ENCODE measurements at regions not wholly inside any gene's neighbourhood (a gene's known extent, or its start where the extent isn't known, plus 50 kb on each side); places are given as distances from the start of the nearest gene placed in this dataset.

DNA sequence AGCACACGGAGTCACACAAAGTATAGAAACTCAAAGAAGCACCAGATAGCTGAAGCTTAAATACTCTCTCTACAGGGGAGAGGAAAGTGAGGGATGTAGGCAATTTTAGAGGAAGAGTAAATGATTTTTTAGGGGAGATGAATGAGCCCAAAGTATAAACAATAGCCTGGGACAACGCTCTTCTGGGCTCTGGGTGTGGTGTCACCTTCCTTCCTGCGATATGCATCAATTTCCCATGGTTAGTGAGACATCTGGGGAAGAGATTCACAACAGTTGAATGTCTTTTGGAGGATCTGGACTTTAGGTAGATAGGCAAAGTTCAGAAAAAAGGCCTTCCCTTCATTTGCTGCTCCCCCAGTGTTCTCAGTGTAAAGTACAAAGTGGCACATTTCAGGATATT lies 125.2 kb downstream of the EFHB start:
- no peak overlapping the region for H4K8ac ChIP-seq (ENCODE audit: low read depth, low read length)
- no peak overlapping the region for H2AK5ac ChIP-seq (ENCODE audit: low read length)
- DNase-seq: peak; percentile 26
- no peak overlapping the region for H3K56ac ChIP-seq (ENCODE audit: low read length)
- no peak overlapping the region for H2BK120ac ChIP-seq (ENCODE audit: low read depth, low read length)
- H3K27me3 ChIP-seq (ENCODE audit: insufficient read depth, low read length, poor library complexity): no peaks in the 10 kb centered on the region
- WGBS (ENCODE audit: extremely low coverage, insufficient coverage, low lambda C conversion rate): no CpG with 5 or more reads among the region's 3 CpGs
- no peaks in the 10 kb centered on the region for H3K79me2 ChIP-seq (ENCODE audit: control insufficient read depth, insufficient read depth, low read length)
- H3K36me3 ChIP-seq (ENCODE audit: control insufficient read depth, insufficient read depth, low read length): no peaks in the 10 kb centered on the region
- no peak overlapping the region for H3K27ac ChIP-seq (ENCODE audit: low read depth, low read length)
- no peak overlapping the region for H4K5ac ChIP-seq (ENCODE audit: low read length)
- H2BK5ac ChIP-seq (ENCODE audit: low read length): no peak overlapping the region
- no peak overlapping the region for H3K4me3 ChIP-seq (ENCODE audit: low read length)
- H3K79me1 ChIP-seq (ENCODE audit: low read length): no peaks in the 10 kb centered on the region
- H2BK15ac ChIP-seq (replicated peaks; ENCODE audit: low read depth): no peak overlapping the region
- no peak overlapping the region for H3K18ac ChIP-seq (ENCODE audit: low read length)
- H3K9ac ChIP-seq (ENCODE audit: low read length): no peak overlapping the region
- no peak overlapping the region for H3K23ac ChIP-seq (ENCODE audit: low read length)
- no peaks in the 10 kb centered on the region for H3K4me1 ChIP-seq (ENCODE audit: control insufficient read depth, low read depth, low read length)
- no peak overlapping the region for H3K4ac ChIP-seq (ENCODE audit: low read depth, low read length)
- no peak overlapping the region for H3K4me2 ChIP-seq (ENCODE audit: low read length)

GRCh38 chr3:19799887-19800286 lies 134.1 kb downstream of the EFHB start:
- no peaks in the 10 kb centered on the region for H3K79me2 ChIP-seq (ENCODE audit: control insufficient read depth, insufficient read depth, low read length)
- no peak overlapping the region for H2BK120ac ChIP-seq (ENCODE audit: low read depth, low read length)
- H2AK5ac ChIP-seq (ENCODE audit: low read length): no peak overlapping the region
- no peak for DNase-seq
- H3K56ac ChIP-seq (ENCODE audit: low read length): no peak overlapping the region
- H3K27ac ChIP-seq (ENCODE audit: low read depth, low read length): no peak overlapping the region
- H2BK15ac ChIP-seq (replicated peaks; ENCODE audit: low read depth): no peak overlapping the region
- no peak overlapping the region for H3K4me3 ChIP-seq (ENCODE audit: low read length)
- H2BK5ac ChIP-seq (ENCODE audit: low read length): no peak overlapping the region
- H3K4ac ChIP-seq (ENCODE audit: low read depth, low read length): no peak overlapping the region
- H3K36me3 ChIP-seq (ENCODE audit: control insufficient read depth, insufficient read depth, low read length): no peaks in the 10 kb centered on the region
- H3K27me3 ChIP-seq (ENCODE audit: insufficient read depth, low read length, poor library complexity): no peaks in the 10 kb centered on the region
- H3K23ac ChIP-seq (ENCODE audit: low read length): no peak overlapping the region
- no peaks in the 10 kb centered on the region for H3K79me1 ChIP-seq (ENCODE audit: low read length)
- no peak overlapping the region for H3K4me2 ChIP-seq (ENCODE audit: low read length)
- no peak overlapping the region for H3K9ac ChIP-seq (ENCODE audit: low read length)
- H4K5ac ChIP-seq (ENCODE audit: low read length): no peak overlapping the region
- no peak overlapping the region for H3K18ac ChIP-seq (ENCODE audit: low read length)
- no peak overlapping the region for H4K8ac ChIP-seq (ENCODE audit: low read depth, low read length)
- H3K4me1 ChIP-seq (ENCODE audit: control insufficient read depth, low read depth, low read length): no peaks in the 10 kb centered on the region

DNA sequence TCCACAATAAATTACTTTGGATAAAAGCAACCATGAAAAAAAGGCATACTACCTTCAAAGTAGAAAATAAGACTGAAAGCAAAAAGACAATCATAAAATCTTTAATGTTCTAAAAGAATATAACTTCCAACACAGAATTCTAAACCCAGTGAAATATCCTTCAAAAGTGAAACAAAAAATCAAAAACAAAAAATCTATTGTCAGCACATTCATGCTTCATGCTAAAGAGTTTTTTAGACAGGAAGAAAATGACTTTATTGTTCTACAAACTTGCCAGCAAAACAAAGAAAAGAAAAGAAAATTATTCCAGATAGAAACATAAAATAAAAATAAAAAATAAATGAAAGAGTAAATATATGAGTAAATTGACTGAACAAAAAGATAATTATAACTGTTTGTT lies 134.9 kb downstream of the EFHB start:
- no peak overlapping the region for H4K8ac ChIP-seq (ENCODE audit: low read depth, low read length)
- H3K4me2 ChIP-seq (ENCODE audit: low read length): no peak overlapping the region
- no peak for DNase-seq
- H2BK5ac ChIP-seq (ENCODE audit: low read length): no peak overlapping the region
- no peak overlapping the region for H3K27ac ChIP-seq (ENCODE audit: low read depth, low read length)
- H3K18ac ChIP-seq (ENCODE audit: low read length): no peak overlapping the region
- H2BK120ac ChIP-seq (ENCODE audit: low read depth, low read length): no peak overlapping the region
- H3K4me3 ChIP-seq (ENCODE audit: low read length): no peak overlapping the region
- H2AK5ac ChIP-seq (ENCODE audit: low read length): no peak overlapping the region
- no peaks in the 10 kb centered on the region for H3K4me1 ChIP-seq (ENCODE audit: control insufficient read depth, low read depth, low read length)
- no peak overlapping the region for H2BK15ac ChIP-seq (replicated peaks; ENCODE audit: low read depth)
- no peak overlapping the region for H3K9ac ChIP-seq (ENCODE audit: low read length)
- no peaks in the 10 kb centered on the region for H3K36me3 ChIP-seq (ENCODE audit: control insufficient read depth, insufficient read depth, low read length)
- no peak overlapping the region for H4K5ac ChIP-seq (ENCODE audit: low read length)
- H3K79me2 ChIP-seq (ENCODE audit: control insufficient read depth, insufficient read depth, low read length): no peaks in the 10 kb centered on the region
- no peak overlapping the region for H3K23ac ChIP-seq (ENCODE audit: low read length)
- H3K79me1 ChIP-seq (ENCODE audit: low read length): no peaks in the 10 kb centered on the region
- no peak overlapping the region for H3K4ac ChIP-seq (ENCODE audit: low read depth, low read length)
- H3K27me3 ChIP-seq (ENCODE audit: insufficient read depth, low read length, poor library complexity): no peaks in the 10 kb centered on the region
- H3K56ac ChIP-seq (ENCODE audit: low read length): no peak overlapping the region

DNA sequence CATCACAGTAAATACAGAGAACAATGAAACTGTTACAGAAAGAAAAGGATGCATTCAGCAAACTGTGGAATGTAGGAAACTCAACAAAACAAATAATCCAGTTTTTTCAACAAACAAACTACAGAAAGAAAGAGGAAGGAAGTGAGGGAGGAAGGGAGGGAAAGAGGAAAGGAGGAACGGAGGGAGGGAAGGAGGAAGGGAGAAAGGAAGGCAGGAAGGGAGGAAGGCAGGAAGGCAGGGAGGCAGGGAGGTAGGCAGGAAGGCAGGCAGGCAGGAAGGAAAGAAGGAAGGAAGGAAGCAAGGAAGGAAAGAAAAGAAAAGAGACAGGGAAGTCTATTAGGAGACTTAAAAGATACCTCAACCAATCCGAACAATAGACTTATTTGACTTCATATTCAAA lies 135.7 kb downstream of the EFHB start:
- H3K4me2 ChIP-seq (ENCODE audit: low read length): no peak overlapping the region
- H3K4me3 ChIP-seq (ENCODE audit: low read length): no peak overlapping the region
- H4K8ac ChIP-seq (ENCODE audit: low read depth, low read length): no peak overlapping the region
- no peak for DNase-seq
- H2BK15ac ChIP-seq (replicated peaks; ENCODE audit: low read depth): no peak overlapping the region
- no peak overlapping the region for H3K18ac ChIP-seq (ENCODE audit: low read length)
- H2BK120ac ChIP-seq (ENCODE audit: low read depth, low read length): no peak overlapping the region
- no peak overlapping the region for H3K27ac ChIP-seq (ENCODE audit: low read depth, low read length)
- H2AK5ac ChIP-seq (ENCODE audit: low read length): no peak overlapping the region
- no peaks in the 10 kb centered on the region for H3K79me1 ChIP-seq (ENCODE audit: low read length)
- H4K5ac ChIP-seq (ENCODE audit: low read length): no peak overlapping the region
- H2BK5ac ChIP-seq (ENCODE audit: low read length): no peak overlapping the region
- H3K9ac ChIP-seq (ENCODE audit: low read length): no peak overlapping the region
- no peaks in the 10 kb centered on the region for H3K79me2 ChIP-seq (ENCODE audit: control insufficient read depth, insufficient read depth, low read length)
- WGBS (ENCODE audit: extremely low coverage, insufficient coverage, low lambda C conversion rate): no CpG with 5 or more reads among the region's 2 CpGs
- H3K4me1 ChIP-seq (ENCODE audit: control insufficient read depth, low read depth, low read length): no peaks in the 10 kb centered on the region
- H3K36me3 ChIP-seq (ENCODE audit: control insufficient read depth, insufficient read depth, low read length): no peaks in the 10 kb centered on the region
- no peaks in the 10 kb centered on the region for H3K27me3 ChIP-seq (ENCODE audit: insufficient read depth, low read length, poor library complexity)
- H3K4ac ChIP-seq (ENCODE audit: low read depth, low read length): no peak overlapping the region
- H3K56ac ChIP-seq (ENCODE audit: low read length): no peak overlapping the region
- H3K23ac ChIP-seq (ENCODE audit: low read length): no peak overlapping the region

- no peaks in the 10 kb centered on the region for H3K79me2 ChIP-seq (ENCODE audit: control insufficient read depth, insufficient read depth, low read length)
- H2BK120ac ChIP-seq (ENCODE audit: low read depth, low read length): no peak overlapping the region
- H3K4me3 ChIP-seq (ENCODE audit: low read length): no peak overlapping the region
- H3K27ac ChIP-seq (ENCODE audit: low read depth, low read length): no peak overlapping the region
- H3K27me3 ChIP-seq (ENCODE audit: insufficient read depth, low read length, poor library complexity): no peaks in the 10 kb centered on the region
- H3K4ac ChIP-seq (ENCODE audit: low read depth, low read length): no peak overlapping the region
- no peak overlapping the region for H3K56ac ChIP-seq (ENCODE audit: low read length)
- H3K36me3 ChIP-seq (ENCODE audit: control insufficient read depth, insufficient read depth, low read length): no peaks in the 10 kb centered on the region
- no peak overlapping the region for H3K9ac ChIP-seq (ENCODE audit: low read length)
- H3K4me1 ChIP-seq (ENCODE audit: control insufficient read depth, low read depth, low read length): no peaks in the 10 kb centered on the region
- H4K8ac ChIP-seq (ENCODE audit: low read depth, low read length): no peak overlapping the region
- no CpG with 5 or more reads among the region's 4 CpGs for WGBS (ENCODE audit: extremely low coverage, insufficient coverage, low lambda C conversion rate)
- H2BK15ac ChIP-seq (replicated peaks; ENCODE audit: low read depth): no peak overlapping the region
- DNase-seq: no peak
- no peak overlapping the region for H2BK5ac ChIP-seq (ENCODE audit: low read length)
- H3K79me1 ChIP-seq (ENCODE audit: low read length): no peaks in the 10 kb centered on the region
- H2AK5ac ChIP-seq (ENCODE audit: low read length): no peak overlapping the region
- no peak overlapping the region for H3K18ac ChIP-seq (ENCODE audit: low read length)
- no peak overlapping the region for H3K23ac ChIP-seq (ENCODE audit: low read length)
- H4K5ac ChIP-seq (ENCODE audit: low read length): no peak overlapping the region
- no peak overlapping the region for H3K4me2 ChIP-seq (ENCODE audit: low read length)
Measured at GRCh38 chr3:19792388-19792787, 141.6 kb downstream of the EFHB start.

- Histone ChIP-seq H3K36me3 (ENCODE audit: control insufficient read depth, insufficient read depth, low read length) (no peaks in the 10 kb centered on the region), H3K4me3 (ENCODE audit: low read length) (no peak overlapping the region), H3K9ac (ENCODE audit: low read length) (no peak overlapping the region), H3K23ac (ENCODE audit: low read length) (no peak overlapping the region), H3K79me1 (ENCODE audit: low read length) (no peaks in the 10 kb centered on the region), H3K79me2 (ENCODE audit: control insufficient read depth, insufficient read depth, low read length) (no peaks in the 10 kb centered on the region), H2BK15ac (replicated peaks; ENCODE audit: low read depth) (no peak overlapping the region), H3K4ac (ENCODE audit: low read depth, low read length) (no peak overlapping the region), H2AK5ac (ENCODE audit: low read length) (no peak overlapping the region), H3K18ac (ENCODE audit: low read length) (no peak overlapping the region), H3K56ac (ENCODE audit: low read length) (no peak overlapping the region), H2BK120ac (ENCODE audit: low read depth, low read length) (no peak overlapping the region), H3K4me1 (ENCODE audit: control insufficient read depth, low read depth, low read length) (no peaks in the 10 kb centered on the region), H3K27me3 (ENCODE audit: insufficient read depth, low read length, poor library complexity) (no peaks in the 10 kb centered on the region), H4K5ac (ENCODE audit: low read length) (no peak overlapping the region), H3K4me2 (ENCODE audit: low read length) (no peak overlapping the region), H4K8ac (ENCODE audit: low read depth, low read length) (no peak overlapping the region), H2BK5ac (ENCODE audit: low read length) (no peak overlapping the region), H3K27ac (ENCODE audit: low read depth, low read length) (no peak overlapping the region)
- DNase-seq: no peak
- WGBS (ENCODE audit: extremely low coverage, insufficient coverage, low lambda C conversion rate): no CpG with 5 or more reads among the region's 3 CpGs
Measured at GRCh38 chr3:19775765-19776164, 158.3 kb downstream of the EFHB start.

All from mesendoderm (in vitro differentiated cells).